Astrocyte of the cerebellum (primary cell): ENCODE measurements at regions not wholly inside any gene's neighbourhood (a gene's known extent, or its start where the extent isn't known, plus 50 kb on each side); places are given as distances from the start of the nearest gene placed in this dataset.
A peak's percentile ranks its signal among the peaks of the same experiment; 100 is the strongest.

Experiments used
- DNase-seq: peaks from one replicate; pipeline ENCODE4 v3.0.0-alpha.2; 2011; ENCODE audit warnings: low read depth
- H3K4me3 ChIP-seq: 2 replicates; pipeline ENCODE4 v1.5.1; 2011; ENCODE audit warnings: mild to moderate bottlenecking, low read depth, low read length, moderate library complexity
- in situ Hi-C: cut with HindIII; loops from 2 replicates; pipeline ENCODE4 v1.10.0; 2017; ENCODE audit warnings: low sequenced_read_pairs
- TF ChIP-seq, protein P1 (sequence below): IDR thresholded peaks from 2 replicates; pipeline ENCODE4 v1.5.1; 2012; ENCODE audit warnings: low read length, low read depth, moderate library complexity, mild to moderate bottlenecking; ENCODE audit errors: missing control alignments

DNA sequence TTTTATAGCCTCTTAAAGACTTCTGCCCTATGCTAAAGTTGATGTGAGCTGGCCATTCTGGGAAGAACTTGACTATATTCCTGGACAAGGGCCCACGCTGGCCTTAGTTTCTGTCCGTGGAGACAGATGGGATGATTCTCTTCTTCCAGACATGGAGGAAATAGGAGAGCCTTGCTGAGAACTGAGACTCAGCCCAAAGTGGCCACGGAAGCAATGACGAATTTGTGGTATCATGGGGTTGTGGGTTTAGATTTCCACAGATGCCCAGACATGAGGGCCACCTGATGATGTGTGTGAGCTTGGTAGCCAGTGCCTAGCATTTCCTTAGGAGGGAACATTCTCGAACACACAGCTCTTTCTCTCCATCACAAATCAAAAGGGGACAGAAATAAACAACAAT is 309.1 kb downstream of the NSG2 start:
- TF ChIP-seq, protein P1, sequence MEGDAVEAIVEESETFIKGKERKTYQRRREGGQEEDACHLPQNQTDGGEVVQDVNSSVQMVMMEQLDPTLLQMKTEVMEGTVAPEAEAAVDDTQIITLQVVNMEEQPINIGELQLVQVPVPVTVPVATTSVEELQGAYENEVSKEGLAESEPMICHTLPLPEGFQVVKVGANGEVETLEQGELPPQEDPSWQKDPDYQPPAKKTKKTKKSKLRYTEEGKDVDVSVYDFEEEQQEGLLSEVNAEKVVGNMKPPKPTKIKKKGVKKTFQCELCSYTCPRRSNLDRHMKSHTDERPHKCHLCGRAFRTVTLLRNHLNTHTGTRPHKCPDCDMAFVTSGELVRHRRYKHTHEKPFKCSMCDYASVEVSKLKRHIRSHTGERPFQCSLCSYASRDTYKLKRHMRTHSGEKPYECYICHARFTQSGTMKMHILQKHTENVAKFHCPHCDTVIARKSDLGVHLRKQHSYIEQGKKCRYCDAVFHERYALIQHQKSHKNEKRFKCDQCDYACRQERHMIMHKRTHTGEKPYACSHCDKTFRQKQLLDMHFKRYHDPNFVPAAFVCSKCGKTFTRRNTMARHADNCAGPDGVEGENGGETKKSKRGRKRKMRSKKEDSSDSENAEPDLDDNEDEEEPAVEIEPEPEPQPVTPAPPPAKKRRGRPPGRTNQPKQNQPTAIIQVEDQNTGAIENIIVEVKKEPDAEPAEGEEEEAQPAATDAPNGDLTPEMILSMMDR, result no peak
- no peak overlapping the region for H3K4me3 ChIP-seq
- no peak for DNase-seq
- in situ Hi-C loops, result no loop called here

DNA sequence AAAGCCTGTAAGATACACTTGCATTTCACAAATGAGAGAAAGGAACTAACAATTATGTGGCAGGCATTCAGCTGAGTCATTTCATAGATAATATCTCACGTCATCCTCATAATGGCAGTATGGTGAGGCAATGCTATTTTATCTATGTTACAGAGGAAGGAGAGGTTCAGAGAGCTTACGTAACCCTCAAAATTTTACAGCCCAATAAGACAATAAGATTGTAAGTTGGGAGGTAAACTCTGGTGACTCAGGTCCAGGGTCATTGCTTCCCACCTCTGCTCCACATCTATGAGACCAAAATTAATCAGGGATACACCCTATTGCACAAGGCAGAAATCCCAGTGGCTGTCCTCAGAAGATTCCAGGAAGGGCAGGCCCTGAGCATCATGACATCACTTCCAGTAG is 309.7 kb downstream of the NSG2 start:
- DNase-seq, result peak; percentile 16
- no peak overlapping the region for H3K4me3 ChIP-seq
- in situ Hi-C loops, result no loop called here
- TF ChIP-seq, protein P1, result no peak

DNA sequence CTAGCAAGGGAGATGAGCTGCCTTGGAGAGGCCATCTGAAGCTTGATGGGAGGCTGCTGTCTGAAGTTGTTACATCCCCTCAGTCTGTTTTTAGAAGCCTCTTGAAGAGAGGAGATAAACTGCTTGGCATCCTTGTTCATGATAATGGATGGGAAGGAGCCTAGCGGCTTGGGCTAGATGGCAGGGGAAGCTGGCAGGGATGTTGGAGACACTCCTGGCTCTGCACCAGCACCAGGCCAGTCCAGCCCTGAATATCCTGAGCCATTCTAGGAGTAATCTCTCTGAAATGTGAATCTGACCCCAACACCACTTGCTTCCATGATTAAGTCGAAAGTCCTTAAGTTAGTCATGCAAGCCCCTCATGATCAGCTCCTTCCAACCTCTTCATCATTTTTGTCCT is 310.5 kb downstream of the NSG2 start:
- no peak for DNase-seq
- in situ Hi-C loops, result no loop called here
- no peak overlapping the region for H3K4me3 ChIP-seq
- TF ChIP-seq, protein P1, result no peak

DNA sequence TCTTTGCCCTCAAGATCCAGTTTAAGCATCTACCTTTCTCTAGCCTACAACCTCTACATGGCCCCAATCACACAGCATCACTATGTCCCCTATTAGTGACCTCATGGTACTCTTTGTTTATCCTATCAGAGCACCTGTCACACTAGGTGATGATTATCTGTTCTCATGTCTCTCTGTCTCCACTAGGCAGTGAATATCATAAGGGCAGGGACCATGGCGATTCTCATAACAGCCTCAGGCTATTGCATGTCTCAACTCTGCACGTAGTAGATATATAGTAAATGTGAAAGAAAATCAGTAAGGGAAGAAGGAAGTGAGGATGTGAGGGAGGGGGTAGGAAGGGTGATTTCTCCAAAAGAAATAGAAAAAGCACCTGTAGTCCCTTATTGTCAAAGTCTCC is 311.0 kb downstream of the NSG2 start:
- H3K4me3 ChIP-seq, result no peak overlapping the region
- in situ Hi-C loops, result no loop called here
- no peak for DNase-seq
- TF ChIP-seq, protein P1, result no peak

DNA sequence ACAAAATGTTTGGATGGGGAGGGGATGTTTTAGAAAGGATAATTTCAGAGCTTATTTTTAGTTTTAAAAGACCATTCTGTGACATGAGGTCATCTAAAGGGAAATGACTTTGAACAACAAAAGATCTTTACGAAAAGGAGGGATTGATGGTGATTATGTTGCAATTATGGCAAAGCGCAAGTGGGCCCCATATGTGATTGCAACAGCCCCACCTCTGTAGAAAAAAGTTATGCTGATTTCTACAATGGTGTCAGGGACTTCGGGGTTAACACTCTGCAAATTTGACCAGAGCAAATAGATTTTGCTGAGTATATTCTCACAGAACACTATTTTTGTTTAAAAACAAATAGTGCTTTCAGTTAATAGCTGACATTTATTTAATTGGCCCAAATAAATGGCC is 312.8 kb downstream of the NSG2 start:
- TF ChIP-seq, protein P1, result no peak
- in situ Hi-C loops, result no loop called here

DNA sequence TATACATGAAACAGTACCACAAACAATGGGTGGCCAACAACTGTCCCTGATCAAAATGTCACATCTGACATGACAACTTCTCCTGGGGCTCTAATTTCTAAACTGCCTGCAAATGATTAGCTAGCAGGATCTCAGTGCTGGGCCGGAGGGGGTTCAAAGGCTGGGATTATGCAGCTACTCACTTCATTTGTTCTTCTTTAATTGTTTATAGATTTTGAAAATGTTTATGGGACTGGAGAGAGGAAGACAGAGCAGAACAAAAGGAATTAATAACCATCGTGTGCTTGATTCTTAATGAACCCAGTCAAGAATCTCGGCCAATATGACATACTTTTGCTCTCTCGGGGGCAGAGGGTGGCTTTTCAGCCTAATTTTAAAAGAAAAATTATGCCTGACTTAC is 313.6 kb downstream of the NSG2 start:
- no peak overlapping the region for H3K4me3 ChIP-seq
- TF ChIP-seq, protein P1, result no peak
- DNase-seq, result no peak
- in situ Hi-C loops, result no loop called here

More for the DNA sequence above, 312.8 kb downstream of the NSG2 start:
- DNase-seq, result no peak
- no peak overlapping the region for H3K4me3 ChIP-seq

DNA sequence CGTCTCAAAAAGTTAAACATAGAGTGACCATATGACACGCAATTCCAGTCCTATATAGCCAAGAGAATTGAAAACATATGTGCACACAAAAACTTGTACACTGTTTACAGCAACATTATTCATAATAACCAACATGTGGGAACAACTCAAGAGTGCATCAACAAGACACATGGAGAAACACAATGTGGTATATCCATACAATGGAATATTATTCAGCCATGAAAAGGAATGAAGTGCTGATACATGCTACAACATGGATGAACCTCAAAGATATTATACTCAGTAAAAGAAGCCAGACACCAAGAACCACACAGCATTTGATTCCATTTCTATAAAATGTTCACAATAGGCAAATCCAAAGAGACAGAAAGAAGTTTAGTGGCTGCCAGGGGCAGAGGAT is 317.0 kb downstream of the NSG2 start:
- no peak overlapping the region for H3K4me3 ChIP-seq
- DNase-seq, result no peak
- in situ Hi-C loops, result no loop called here
- TF ChIP-seq, protein P1, result no peak
